Epithelial cell of esophagus (primary cell): ENCODE measurements at regions not wholly inside any gene's neighbourhood (a gene's known extent, or its start where the extent isn't known, plus 50 kb on each side); places are given as distances from the start of the nearest gene placed in this dataset.

ENCODE experiments used
- DNase-seq: peaks from one replicate; pipeline ENCODE4 v3.0.0; 2010; ENCODE audit warnings: low read depth
- H3K4me3 ChIP-seq: 2 replicates; pipeline ENCODE4 v1.5.1; 2011; ENCODE audit warnings: mild to moderate bottlenecking, low read length, control low read depth
- CTCF ChIP-seq: IDR thresholded peaks from 2 replicates; pipeline ENCODE4 v1.5.1; 2011; ENCODE audit warnings: low read depth, mild to moderate bottlenecking, low read length, control low read depth, inconsistent platforms; ENCODE audit not compliant: insufficient read depth; ENCODE audit errors: missing control alignments

- TF ChIP-seq CTCF, result no peak
- DNase-seq, result peak; percentile 29
Observed at GRCh38 chr13:48775804-48776203, 122.1 kb downstream of the CYSLTR2 start.

GRCh38 chr13:48776401-48776800 is 122.7 kb downstream of the CYSLTR2 start:
- no peak for TF ChIP-seq CTCF
- H3K4me3 ChIP-seq, result no peak overlapping the region
- DNase-seq, result no peak

More at GRCh38 chr13:48775804-48776203, 122.1 kb downstream of the CYSLTR2 start:
- H3K4me3 ChIP-seq, result no peak overlapping the region

GRCh38 chr13:48778610-48779009 is 124.9 kb downstream of the CYSLTR2 start:
- no peak overlapping the region for H3K4me3 ChIP-seq
- DNase-seq, result no peak
- TF ChIP-seq CTCF, result no peak

- TF ChIP-seq CTCF, result no peak
- no peak overlapping the region for H3K4me3 ChIP-seq
- DNase-seq, result no peak
Observed at GRCh38 chr13:48780713-48781341, 127.1 kb downstream of the CYSLTR2 start.

GRCh38 chr13:48782429-48782840 is 128.7 kb downstream of the CYSLTR2 start:
- TF ChIP-seq CTCF, result no peak
- DNase-seq, result no peak
- H3K4me3 ChIP-seq, result no peak overlapping the region

- DNase-seq, result peak; percentile 90
- TF ChIP-seq CTCF, result peak; percentile 19
- H3K4me3 ChIP-seq, result no peak overlapping the region
Observed at GRCh38 chr13:48783181-48783630, 129.5 kb downstream of the CYSLTR2 start.

- no peak overlapping the region for H3K4me3 ChIP-seq
- no peak for TF ChIP-seq CTCF
Observed at GRCh38 chr13:48783695-48784230, 130.0 kb downstream of the CYSLTR2 start.

More at GRCh38 chr13:48783695-48784230, 130.0 kb downstream of the CYSLTR2 start:
- no peak for DNase-seq
